ENCODE measurements at regions not wholly inside any gene's neighbourhood (a gene's known extent, or its start where the extent isn't known, plus 50 kb on each side); places are given as distances from the start of the nearest gene placed in this dataset.

DNA sequence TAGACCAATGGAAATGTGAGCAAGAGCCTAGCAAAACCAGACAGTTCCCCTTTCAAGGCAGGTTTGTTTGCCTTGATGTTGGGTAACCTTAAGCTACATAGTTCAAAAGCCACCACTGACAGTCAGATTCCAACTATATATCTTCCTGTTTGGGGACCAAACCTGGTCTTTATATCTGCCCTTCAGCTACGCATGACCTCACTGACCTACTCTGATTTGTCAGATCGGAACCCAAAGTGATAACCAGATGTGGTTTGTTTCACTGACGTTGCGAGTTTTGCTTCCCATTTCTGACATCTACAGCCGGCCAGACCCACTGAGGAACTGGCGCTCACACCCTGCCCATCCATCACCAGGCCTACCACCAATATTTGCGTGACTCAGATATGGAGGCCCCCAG lies 361.1 kb upstream of the CHRM3 start:
- TF ChIP-seq, protein P1, sequence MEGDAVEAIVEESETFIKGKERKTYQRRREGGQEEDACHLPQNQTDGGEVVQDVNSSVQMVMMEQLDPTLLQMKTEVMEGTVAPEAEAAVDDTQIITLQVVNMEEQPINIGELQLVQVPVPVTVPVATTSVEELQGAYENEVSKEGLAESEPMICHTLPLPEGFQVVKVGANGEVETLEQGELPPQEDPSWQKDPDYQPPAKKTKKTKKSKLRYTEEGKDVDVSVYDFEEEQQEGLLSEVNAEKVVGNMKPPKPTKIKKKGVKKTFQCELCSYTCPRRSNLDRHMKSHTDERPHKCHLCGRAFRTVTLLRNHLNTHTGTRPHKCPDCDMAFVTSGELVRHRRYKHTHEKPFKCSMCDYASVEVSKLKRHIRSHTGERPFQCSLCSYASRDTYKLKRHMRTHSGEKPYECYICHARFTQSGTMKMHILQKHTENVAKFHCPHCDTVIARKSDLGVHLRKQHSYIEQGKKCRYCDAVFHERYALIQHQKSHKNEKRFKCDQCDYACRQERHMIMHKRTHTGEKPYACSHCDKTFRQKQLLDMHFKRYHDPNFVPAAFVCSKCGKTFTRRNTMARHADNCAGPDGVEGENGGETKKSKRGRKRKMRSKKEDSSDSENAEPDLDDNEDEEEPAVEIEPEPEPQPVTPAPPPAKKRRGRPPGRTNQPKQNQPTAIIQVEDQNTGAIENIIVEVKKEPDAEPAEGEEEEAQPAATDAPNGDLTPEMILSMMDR (conservative IDR thresholded peaks at IDR 0.05) = no peak
- no peak for TF ChIP-seq ZFX (IDR thresholded peaks at IDR 0.05)
